ENCODE measurements at regions not wholly inside any gene's neighbourhood (a gene's known extent, or its start where the extent isn't known, plus 50 kb on each side); places are given as distances from the start of the nearest gene placed in this dataset.

- 52% methylated on average over 3 of the region's 4 CpGs for WGBS (ENCODE audit: low lambda C conversion rate)
- H3K27ac ChIP-seq (ENCODE audit: extremely low read length, insufficient read depth, low read length): no peak overlapping the region
- no peak overlapping the region for H3K4me3 ChIP-seq (replicated peaks in 1 of 3; ENCODE audit: insufficient read depth in 1 of 3, low read depth in 2 of 3, low read length in 3 of 3)
- H3K27me3 ChIP-seq (ENCODE audit: control insufficient read depth in 1 of 2, insufficient read depth in 2 of 2, low read length in 2 of 2): no peaks in the 10 kb centered on the region
- intact Hi-C loops (cut with micrococcal nuclease; ENCODE audit: unreplicated experiment): no loop called here
- DNase-seq (ENCODE audit: low spot score): no peak
- H4K20me1 ChIP-seq (ENCODE audit: insufficient read depth, low read length): no peaks in the 10 kb centered on the region
- no peak for FAIRE-seq
- ChIA-PET POLR2A (no interaction called here), CTCF (ENCODE audit: low intra/inter-chr PET ratio, low total read pairs) (no interaction called here)
- H3K4me1 ChIP-seq (ENCODE audit: insufficient read depth, low read length): 0 out of 2 replicates have a peak, but pooled peaks cover 7% of the 10 kb centered on the region
- no peak overlapping the region for H3K9ac ChIP-seq (ENCODE audit: insufficient read depth, low read depth, low read length)
- H3K36me3 ChIP-seq (replicated peaks in 1 of 2; ENCODE audit: control insufficient read depth in 1 of 2, insufficient read depth in 2 of 2, low read length in 2 of 2): no peaks in the 10 kb centered on the region
- H3K9me3 ChIP-seq (ENCODE audit: low read length): peaks cover 13% of the 10 kb centered on the region; the same call in 1 of the 2 replicates
- BruUV-seq (replicated peaks): no TSS peak
- H3K4me2 ChIP-seq (ENCODE audit: low read depth, low read length): no peak overlapping the region
- no peak overlapping the region for H2AFZ ChIP-seq (ENCODE audit: low read length)
- H3K79me2 ChIP-seq (ENCODE audit: insufficient read depth, low read length): no peaks in the 10 kb centered on the region
- ATAC-seq: no peak
- in situ Hi-C loops (cut with HindIII; ENCODE audit: extremely low pct_ligation_motif_present, low pct_unique_long_range_greater_than_20kb): no loop called here
- TF ChIP-seq HOXA3 (CRISPR knock-in tag; IDR thresholded peaks at IDR 0.05): no peak
- no peak for TF ChIP-seq FOXA1 (IDR thresholded peaks at IDR 0.05)
- no peak for TF ChIP-seq FOXA1 (CRISPR knock-in tag; IDR thresholded peaks at IDR 0.05)
- no peak for TF ChIP-seq ZNF136 (CRISPR knock-in tag; IDR thresholded peaks at IDR 0.05; ENCODE audit: low read depth)
- TF ChIP-seq, protein P1, sequence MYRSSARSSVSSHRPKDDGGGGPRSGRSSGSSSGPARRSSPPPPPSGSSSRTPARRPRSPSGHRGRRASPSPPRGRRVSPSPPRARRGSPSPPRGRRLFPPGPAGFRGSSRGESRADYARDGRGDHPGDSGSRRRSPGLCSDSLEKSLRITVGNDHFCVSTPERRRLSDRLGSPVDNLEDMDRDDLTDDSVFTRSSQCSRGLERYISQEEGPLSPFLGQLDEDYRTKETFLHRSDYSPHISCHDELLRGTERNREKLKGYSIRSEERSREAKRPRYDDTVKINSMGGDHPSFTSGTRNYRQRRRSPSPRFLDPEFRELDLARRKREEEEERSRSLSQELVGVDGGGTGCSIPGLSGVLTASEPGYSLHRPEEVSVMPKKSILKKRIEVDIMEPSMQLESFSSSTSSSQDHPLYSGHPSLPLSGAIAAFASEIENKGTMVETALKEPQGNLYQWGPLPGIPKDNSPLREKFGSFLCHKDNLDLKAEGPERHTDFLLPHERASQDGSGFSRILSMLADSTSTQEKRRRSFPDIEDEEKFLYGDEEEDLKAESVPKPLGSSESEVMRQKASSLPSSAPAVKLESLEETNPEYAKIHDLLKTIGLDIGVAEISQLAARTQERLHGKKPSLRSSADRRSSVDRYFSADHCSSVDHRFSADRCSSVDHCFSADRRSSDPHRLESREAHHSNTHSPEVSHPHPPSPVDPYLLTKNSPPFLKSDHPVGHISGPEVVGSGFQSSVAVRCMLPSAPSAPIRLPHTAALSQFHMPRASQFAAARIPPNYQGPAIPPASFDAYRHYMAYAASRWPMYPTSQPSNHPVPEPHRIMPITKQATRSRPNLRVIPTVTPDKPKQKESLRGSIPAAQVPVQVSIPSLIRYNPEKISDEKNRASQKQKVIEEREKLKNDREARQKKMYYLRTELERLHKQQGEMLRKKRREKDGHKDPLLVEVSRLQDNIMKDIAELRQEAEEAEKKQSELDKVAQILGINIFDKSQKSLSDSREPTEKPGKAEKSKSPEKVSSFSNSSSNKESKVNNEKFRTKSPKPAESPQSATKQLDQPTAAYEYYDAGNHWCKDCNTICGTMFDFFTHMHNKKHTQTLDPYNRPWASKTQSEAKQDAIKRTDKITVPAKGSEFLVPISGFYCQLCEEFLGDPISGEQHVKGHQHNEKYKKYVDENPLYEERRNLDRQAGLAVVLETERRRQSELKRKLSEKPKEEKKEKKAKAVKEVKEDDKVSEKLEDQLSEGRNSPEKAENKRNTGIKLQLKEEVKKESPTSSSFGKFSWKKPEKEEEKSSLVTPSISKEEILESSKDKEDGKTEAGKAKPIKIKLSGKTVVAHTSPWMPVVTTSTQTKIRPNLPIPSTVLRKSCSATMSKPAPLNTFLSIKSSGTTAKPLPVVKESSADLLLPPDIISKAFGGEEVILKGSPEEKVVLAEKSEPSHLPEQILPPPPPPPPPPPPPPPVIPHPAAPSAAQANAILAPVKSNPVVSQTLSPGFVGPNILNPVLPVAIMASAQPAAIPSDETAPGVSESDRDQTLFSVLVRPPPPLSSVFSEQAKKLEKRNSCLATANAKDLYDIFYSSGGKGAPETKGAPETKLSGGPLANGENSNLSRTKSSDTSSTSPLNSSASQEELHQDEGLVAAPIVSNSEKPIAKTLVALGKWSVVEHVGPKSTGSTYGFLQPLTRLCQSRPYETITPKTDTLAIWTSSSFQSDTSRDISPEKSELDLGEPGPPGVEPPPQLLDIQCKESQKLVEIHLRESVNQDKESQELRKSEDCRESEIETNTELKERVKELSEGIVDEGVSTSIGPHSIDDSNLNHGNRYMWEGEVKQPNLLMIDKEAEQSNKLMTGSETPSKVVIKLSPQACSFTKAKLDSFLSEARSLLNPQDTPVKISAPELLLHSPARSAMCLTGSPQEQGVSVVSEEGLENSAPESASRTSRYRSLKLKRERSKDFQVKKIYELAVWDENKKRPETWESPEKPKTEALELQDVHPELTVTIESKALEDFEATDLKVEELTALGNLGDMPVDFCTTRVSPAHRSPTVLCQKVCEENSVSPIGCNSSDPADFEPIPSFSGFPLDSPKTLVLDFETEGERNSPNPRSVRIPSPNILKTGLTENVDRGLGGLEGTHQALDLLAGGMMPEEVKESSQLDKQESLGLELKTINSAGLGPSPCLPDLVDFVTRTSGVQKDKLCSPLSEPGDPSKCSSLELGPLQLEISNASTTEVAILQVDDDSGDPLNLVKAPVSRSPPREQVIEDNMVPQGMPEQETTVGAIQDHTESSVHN (CRISPR knock-in tag; IDR thresholded peaks at IDR 0.05): no peak
- TF ChIP-seq FOXP4 (CRISPR knock-in tag; IDR thresholded peaks at IDR 0.05): no peak
- TF ChIP-seq KDM5A (IDR thresholded peaks at IDR 0.05; ENCODE audit: borderline replicate concordance, low read length): no peak
- no peak for TF ChIP-seq ZNF34 (CRISPR knock-in tag; IDR thresholded peaks at IDR 0.05; ENCODE audit: borderline replicate concordance)
- TF ChIP-seq ZNF256 (CRISPR knock-in tag; conservative IDR thresholded peaks at IDR 0.05): no peak
- no peak for TF ChIP-seq ZNF350 (CRISPR knock-in tag; IDR thresholded peaks at IDR 0.05; ENCODE audit: borderline replicate concordance, low read depth)
- TF ChIP-seq TOPORS (CRISPR knock-in tag; IDR thresholded peaks at IDR 0.05): no peak
- TF ChIP-seq ZFP82 (CRISPR knock-in tag; IDR thresholded peaks at IDR 0.05; ENCODE audit: borderline replicate concordance): no peak
- TF ChIP-seq SP2 (CRISPR knock-in tag; IDR thresholded peaks at IDR 0.05): no peak
- TF ChIP-seq POLR2G (IDR thresholded peaks at IDR 0.05; ENCODE audit: low read depth, low read length): no peak
- no peak for TF ChIP-seq ZNF274 (CRISPR knock-in tag; IDR thresholded peaks at IDR 0.05)
- TF ChIP-seq ZBTB37 (CRISPR knock-in tag; IDR thresholded peaks at IDR 0.05): no peak
These were observed 162.2 kb downstream of the AHR start for GRCh38 chr7:17460665-17461064.

All from HepG2 (cell line).